ENCODE measurements at regions not wholly inside any gene's neighbourhood (a gene's known extent, or its start where the extent isn't known, plus 50 kb on each side); places are given as distances from the start of the nearest gene placed in this dataset.

- TF ChIP-seq GATA2 (IDR thresholded peaks at IDR 0.05; ENCODE audit: low read depth, low read length) = no peak
- no peak for TF ChIP-seq GATA3 (IDR thresholded peaks at IDR 0.05; ENCODE audit: low read depth, low read length)
Observed at GRCh38 chr13:47708386-47708785, 292.7 kb downstream of the SUCLA2 start.
